PC-3 (cell line): ENCODE measurements at regions not wholly inside any gene's neighbourhood (a gene's known extent, or its start where the extent isn't known, plus 50 kb on each side); places are given as distances from the start of the nearest gene placed in this dataset.

Experiments used
- ATAC-seq: fragments of 200-7000 bp; cut with Tn5 transposase; 2 replicates; pipeline ENCODE4 v1.9.1; 2020; ENCODE audit warnings: mild to moderate bottlenecking, moderate library complexity
- BruUV-seq: library from RNA; stranded (reverse); fragments of 400-500 nt; replicated peaks from 2 replicates; lab custom pipeline; 2021; lab: Mats Ljungman, UMichigan
- CTCF ChIA-PET: fragments of 300-600 bp; sonication (Branson Sonifier 250); formaldehyde crosslinking; loops from one replicate; lab custom pipeline; 2022; ENCODE audit warnings: antibody characterized with exemption; lab: Charles Lee
- POLR2A ChIA-PET: fragments of 300-600 bp; sonication (Branson Sonifier 250); formaldehyde crosslinking; loops from one replicate; lab custom pipeline; 2022; ENCODE audit warnings: antibody characterized with exemption; ENCODE audit not compliant: unreplicated experiment; lab: Charles Lee
- DNase-seq: peaks from one replicate; pipeline ENCODE4 v3.0.0-alpha.2; 2015
- H2AFZ ChIP-seq: fragments of 300-600 bp; sonication (generic); 2 replicates; pipeline ENCODE4 v1.6.0; 2016; ENCODE audit warnings: antibody characterized with exemption, low read length
- H3F3A ChIP-seq: fragments of 300-600 bp; sonication (generic); one replicate; pipeline ENCODE4 v1.6.0; 2017; ENCODE audit warnings: antibody characterized with exemption, low read length, control low read depth, mild to moderate bottlenecking; ENCODE audit not compliant: unreplicated experiment
- H3K27ac ChIP-seq: fragments of 300-600 bp; sonication (generic); 2 replicates; pipeline ENCODE4 v1.5.1; 2016; ENCODE audit warnings: mild to moderate bottlenecking, low read length
- H3K27me3 ChIP-seq: fragments of 300-600 bp; sonication (generic); 2 replicates; pipeline ENCODE4 v1.6.1; 2016; ENCODE audit warnings: low read length, mixed read lengths
- H3K36me3 ChIP-seq: fragments of 300-600 bp; sonication (generic); 2 replicates; pipeline ENCODE4 v1.6.1; 2016; ENCODE audit warnings: low read depth, mixed run types, low read length, mixed read lengths
- H3K4me1 ChIP-seq: fragments of 300-600 bp; sonication (generic); 2 replicates; pipeline ENCODE4 v1.5.1; 2016; ENCODE audit warnings: low read length; ENCODE audit not compliant: insufficient read depth
- H3K4me2 ChIP-seq: fragments of 300-600 bp; sonication (generic); 2 replicates; pipeline ENCODE4 v1.6.0; 2016; ENCODE audit warnings: low read length
- H3K4me3 ChIP-seq: fragments of 300-600 bp; sonication (generic); 2 replicates; pipeline ENCODE4 v1.5.1; 2016; ENCODE audit warnings: mild to moderate bottlenecking, low read length, mixed read lengths
- H3K79me2 ChIP-seq: fragments of 300-600 bp; sonication (generic); 2 replicates; pipeline ENCODE4 v1.6.1; 2017; ENCODE audit warnings: low read length, mixed read lengths
- H3K9ac ChIP-seq: fragments of 300-600 bp; sonication (generic); 2 replicates; pipeline ENCODE4 v1.6.0; 2016; ENCODE audit warnings: mild to moderate bottlenecking, low read length
- H3K9me2 ChIP-seq: fragments of 300-600 bp; sonication (generic); replicated peaks from 2 replicates; pipeline ENCODE4 v1.6.1; 2016; ENCODE audit warnings: mixed run types, low read length, mixed read lengths
- H3K9me3 ChIP-seq: fragments of 300-600 bp; sonication (generic); 2 replicates; pipeline ENCODE4 v1.6.1; 2016; ENCODE audit warnings: low read length, mixed read lengths
- H4K20me1 ChIP-seq: fragments of 300-600 bp; sonication (generic); 2 replicates; pipeline ENCODE4 v1.6.1; 2016; ENCODE audit warnings: low read length, mixed read lengths
- CTCF ChIP-seq: fragments of 300-600 bp; sonication (generic); conservative IDR thresholded peaks from 2 replicates; pipeline ENCODE4 v1.5.1; 2017; ENCODE audit warnings: antibody characterized with exemption, low read depth, mild to moderate bottlenecking, low read length
- EZH2 ChIP-seq: fragments of 300-600 bp; sonication (generic); IDR thresholded peaks from one replicate; pipeline ENCODE4 v1.6.1; 2017; ENCODE audit warnings: antibody characterized with exemption, mild to moderate bottlenecking, low read length; ENCODE audit not compliant: unreplicated experiment
- EZH2phosphoT487 ChIP-seq: fragments of 300-600 bp; sonication (generic); IDR thresholded peaks from 2 replicates; pipeline ENCODE4 v1.6.1; 2018; ENCODE audit warnings: mild to moderate bottlenecking, antibody characterized with exemption, low read length, borderline replicate concordance
- intact Hi-C: fragments of 100-400 bp; cut with micrococcal nuclease; formaldehyde crosslinking; loops from 2 replicates; pipeline ENCODE4 v1.9.0; 2023

- ChIA-PET POLR2A (no interaction called here), CTCF (no interaction called here)
- Histone ChIP-seq H3K4me2 (no peak overlapping the region), H3K79me2 (no peaks in the 10 kb centered on the region), H2AFZ (no peak overlapping the region), H3K4me3 (no peak overlapping the region), H3K9me2 (no peaks in the 10 kb centered on the region), H3K9me3 (no peaks in the 10 kb centered on the region), H3K27me3 (peaks cover 9% of the 10 kb centered on the region; the same call in 1 of the 2 replicates), H3K9ac (no peak overlapping the region), H3F3A (no peaks in the 10 kb centered on the region), H3K4me1 (no peaks in the 10 kb centered on the region), H3K27ac (no peak overlapping the region), H3K36me3 (no peaks in the 10 kb centered on the region), H4K20me1 (no peaks in the 10 kb centered on the region)
- no TSS peak for BruUV-seq
- DNase-seq: no peak
- no peak for TF ChIP-seq EZH2
- TF ChIP-seq CTCF: no peak
- TF ChIP-seq EZH2phosphoT487: no peak
- no peak for ATAC-seq
- intact Hi-C loops: no loop called here
Observed at GRCh38 chr5:169408731-169409130, 107.8 kb upstream of the SLIT3 start.

GRCh38 chr5:169408171-169408570 lies 107.2 kb upstream of the SLIT3 start:
- Histone ChIP-seq H3K36me3 (no peaks in the 10 kb centered on the region), H3F3A (no peaks in the 10 kb centered on the region), H3K27ac (no peak overlapping the region), H3K9me3 (no peaks in the 10 kb centered on the region), H3K9me2 (no peaks in the 10 kb centered on the region), H3K4me3 (no peak overlapping the region), H3K4me2 (no peak overlapping the region), H4K20me1 (no peaks in the 10 kb centered on the region), H2AFZ (no peak overlapping the region), H3K27me3 (peaks cover 10% of the 10 kb centered on the region; the same call in 1 of the 2 replicates), H3K9ac (no peak overlapping the region), H3K4me1 (no peaks in the 10 kb centered on the region), H3K79me2 (no peaks in the 10 kb centered on the region)
- ATAC-seq (no peak), DNase-seq (no peak)
- ChIA-PET POLR2A (no interaction called here), CTCF (no interaction called here)
- TF ChIP-seq CTCF (no peak), EZH2phosphoT487 (no peak), EZH2 (no peak)
- no TSS peak for BruUV-seq
- intact Hi-C loops: no loop called here

- CTCF ChIA-PET: no interaction called here
- DNase-seq (no peak), ATAC-seq (no peak)
- Histone ChIP-seq H3K4me2 (no peak overlapping the region), H3K36me3 (no peaks in the 10 kb centered on the region), H3K79me2 (no peaks in the 10 kb centered on the region), H3K9me2 (no peaks in the 10 kb centered on the region), H3K27me3 (peaks cover 18% of the 10 kb centered on the region; the same call in 1 of the 2 replicates), H3K27ac (no peak overlapping the region), H3K4me3 (no peak overlapping the region), H2AFZ (no peak overlapping the region), H3F3A (no peaks in the 10 kb centered on the region), H3K4me1 (no peaks in the 10 kb centered on the region), H3K9me3 (no peaks in the 10 kb centered on the region), H4K20me1 (no peaks in the 10 kb centered on the region), H3K9ac (no peak overlapping the region)
- intact Hi-C loops: no loop called here
- no TSS peak for BruUV-seq
- TF ChIP-seq EZH2 (no peak), EZH2phosphoT487 (no peak), CTCF (no peak)
- POLR2A ChIA-PET: no interaction called here
Observed at GRCh38 chr5:169404223-169404622, 103.3 kb upstream of the SLIT3 start.
